Peyer's patch (tissue), 4 donors: ENCODE measurements at regions not wholly inside any gene's neighbourhood (a gene's known extent, or its start where the extent isn't known, plus 50 kb on each side); places are given as distances from the start of the nearest gene placed in this dataset.

Source experiments
- CTCF ChIP-seq, 6 experiments: fragments of 450-650 bp in 4 of 6; fragments of 200-600 bp in 2 of 6; sonication (generic) in 1 of 6; IDR thresholded peaks; one replicate each; pipeline ENCODE4 v1.5.1; 2017 to 2019; ENCODE audit warnings: antibody characterized with exemption in 6 of 6, mild to moderate bottlenecking in 3 of 6, moderate library complexity in 1 of 6
- POLR2A ChIP-seq, 2 donors: fragments of 450-650 bp; IDR thresholded peaks; one replicate each; pipeline ENCODE4 v1.5.1; 2017; ENCODE audit warnings: antibody characterized with exemption in 2 of 2, mild to moderate bottlenecking in 2 of 2, moderate library complexity in 2 of 2

- TF ChIP-seq CTCF (IDR thresholded peaks at IDR 0.05), result no peak
- no peak for TF ChIP-seq POLR2A (IDR thresholded peaks at IDR 0.05)
Measured at GRCh38 chr3:127438951-127439350, 151.1 kb upstream of the PRR20G start.
